Lower leg skin (tissue), 4 donors: ENCODE measurements at regions not wholly inside any gene's neighbourhood (a gene's known extent, or its start where the extent isn't known, plus 50 kb on each side); places are given as distances from the start of the nearest gene placed in this dataset.
A peak's percentile ranks its signal among the peaks of the same experiment; 100 is the strongest.

Experiments used
- DNase-seq, 2 donors: peaks; one replicate each; pipeline ENCODE4 v3.0.0-alpha.2; 2019; ENCODE audit warnings: low spot score in 2 of 2
- H3K4me3 ChIP-seq: fragments of 200-600 bp; sonication (generic); 2 replicates; pipeline ENCODE4 v1.5.1; 2017; ENCODE audit warnings: mild to moderate bottlenecking, low read depth; ENCODE audit not compliant: poor library complexity, severe bottlenecking
- CTCF ChIP-seq, 3 donors: fragments of 450-650 bp; IDR thresholded peaks; one replicate each; pipeline ENCODE4 v1.5.1; 2016; ENCODE audit warnings: antibody characterized with exemption in 3 of 3, mild to moderate bottlenecking in 3 of 3, moderate library complexity in 2 of 3
- POLR2A ChIP-seq, 2 donors: fragments of 450-650 bp; IDR thresholded peaks; one replicate each; pipeline ENCODE4 v1.6.1; 2016 to 2017; ENCODE audit warnings: antibody characterized with exemption in 2 of 2, mild to moderate bottlenecking in 1 of 2, moderate library complexity in 1 of 2
- WGBS, 2 donors: methylation state at CpG; one replicate each; pipeline ENCODE4 v1.1.5; 2018; 5-methylcytosine and 5-hydroxymethylcytosine counted together
- intact Hi-C: fragments of 100-400 bp; cut with DNase I; formaldehyde crosslinking; loops from one replicate; pipeline ENCODE4 v1.15.0; 2023; ENCODE audit warnings: low total_unique reads

DNA sequence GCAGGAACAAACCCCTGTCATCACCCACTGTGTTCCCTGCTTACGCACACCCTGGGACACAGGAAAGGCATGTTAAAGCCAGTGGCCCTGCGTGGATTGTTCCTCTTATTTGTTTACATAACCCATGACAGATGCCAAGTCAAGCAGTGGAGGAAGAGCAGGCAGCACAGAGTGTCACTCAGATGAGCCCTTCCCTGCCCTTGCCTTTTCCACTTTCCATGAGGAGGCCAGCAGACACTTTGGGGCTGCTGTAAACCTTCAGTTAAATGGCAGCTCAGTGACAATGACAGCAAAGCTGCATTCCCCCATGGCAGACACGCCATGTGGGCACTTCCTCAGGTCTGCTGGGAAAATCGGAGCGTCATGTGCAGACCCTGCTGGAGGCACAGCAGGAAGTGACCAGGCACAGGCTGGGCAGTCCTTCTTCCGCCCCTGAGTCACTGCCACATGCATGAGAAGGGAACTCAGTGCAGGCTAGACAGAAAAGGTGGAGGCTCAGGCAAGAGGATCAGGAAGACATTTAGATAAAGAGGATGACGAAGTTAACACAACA, 216.8 kb upstream of the PIK3R1 start:
- TF ChIP-seq CTCF (IDR thresholded peaks at IDR 0.05) (no peak), POLR2A (IDR thresholded peaks at IDR 0.05) (no peak)
- peak; percentile 83 to 94 for DNase-seq
- 39 to 44% methylated on average over 6 to 7 of the region's 7 CpGs for WGBS, 2 donors
- H3K4me3 ChIP-seq: no peak overlapping the region
- intact Hi-C loops: no loop called here

- intact Hi-C loops: no loop called here
- 88 to 95% methylated on average over 4 to 5 of the region's 5 CpGs for WGBS, 2 donors
- TF ChIP-seq CTCF (IDR thresholded peaks at IDR 0.05): no peak
- no peak for TF ChIP-seq POLR2A (IDR thresholded peaks at IDR 0.05)
- DNase-seq: no peak
- H3K4me3 ChIP-seq: no peak overlapping the region
Measured at GRCh38 chr5:67997892-67998457, 217.6 kb upstream of the PIK3R1 start.

- intact Hi-C loops: no loop called here
- no peak overlapping the region for H3K4me3 ChIP-seq
- 95 to 100% methylated on average over 1 of the region's 1 CpG for WGBS, 2 donors
- no peak for TF ChIP-seq CTCF (IDR thresholded peaks at IDR 0.05)
- TF ChIP-seq POLR2A (IDR thresholded peaks at IDR 0.05): no peak
- no peak for DNase-seq
Measured at GRCh38 chr5:67997148-67997547, 218.4 kb upstream of the PIK3R1 start.

DNA sequence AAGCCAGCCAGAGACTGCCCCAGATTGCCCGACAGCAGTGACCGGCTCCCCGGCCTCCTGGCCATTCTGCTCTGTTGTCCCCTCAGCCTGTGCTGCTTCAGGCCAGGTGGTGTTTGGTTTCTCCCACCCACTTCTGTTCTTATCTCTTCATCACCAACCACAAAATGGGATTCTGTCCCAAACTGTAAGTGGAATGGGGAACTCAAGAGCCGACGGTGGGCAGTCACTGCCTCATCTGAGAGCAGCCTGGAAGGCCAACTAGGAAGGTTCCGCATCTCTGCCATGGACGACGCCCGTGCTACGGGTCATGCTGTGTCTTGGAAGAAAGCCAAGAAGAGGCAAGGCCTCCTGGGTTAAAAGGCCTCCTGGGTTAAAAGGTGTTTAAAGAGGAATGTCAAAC, 219.0 kb upstream of the PIK3R1 start:
- H3K4me3 ChIP-seq: no peak overlapping the region
- intact Hi-C loops: no loop called here
- TF ChIP-seq CTCF (IDR thresholded peaks at IDR 0.05) (no peak), POLR2A (IDR thresholded peaks at IDR 0.05) (no peak)
- no peak for DNase-seq
- WGBS, 2 donors: 85 to 87% methylated on average over 10 of the region's 10 CpGs

DNA sequence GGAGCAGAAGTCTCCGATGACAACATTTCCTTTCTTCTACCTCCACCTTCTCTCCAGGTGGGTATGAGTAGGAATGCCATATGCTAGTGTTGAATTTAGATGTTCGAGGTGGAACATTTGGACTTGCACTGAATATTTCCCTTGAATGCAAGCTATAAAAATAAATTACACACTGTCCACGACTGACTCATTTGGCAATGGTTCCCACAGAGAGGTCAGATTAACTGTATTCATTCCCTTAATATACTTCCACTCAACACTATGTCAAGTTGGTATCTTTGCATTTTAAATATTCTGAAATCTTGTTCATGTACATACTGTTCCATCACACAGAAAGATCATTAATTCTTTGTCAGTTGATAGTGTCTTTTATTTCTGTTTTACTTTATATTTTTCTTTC, 222.6 kb upstream of the PIK3R1 start:
- intact Hi-C loops: no loop called here
- no peak overlapping the region for H3K4me3 ChIP-seq
- 36 to 37% methylated on average over 3 of the region's 3 CpGs for WGBS, 2 donors
- no peak for DNase-seq
- no peak for TF ChIP-seq POLR2A (IDR thresholded peaks at IDR 0.05)
- no peak for TF ChIP-seq CTCF (IDR thresholded peaks at IDR 0.05)

- no peak for DNase-seq
- TF ChIP-seq POLR2A (IDR thresholded peaks at IDR 0.05): no peak
- no peak for TF ChIP-seq CTCF (IDR thresholded peaks at IDR 0.05)
- H3K4me3 ChIP-seq: no peak overlapping the region
- intact Hi-C loops: no loop called here
- WGBS, 2 donors: 64 to 68% methylated on average over 2 of the region's 2 CpGs
Measured at GRCh38 chr5:67989456-67989855, 226.1 kb upstream of the PIK3R1 start.
